BE2C (cell line): ENCODE measurements at regions not wholly inside any gene's neighbourhood (a gene's known extent, or its start where the extent isn't known, plus 50 kb on each side); places are given as distances from the start of the nearest gene placed in this dataset.

ENCODE experiments used
- DNase-seq: peaks from one replicate; pipeline ENCODE4 v3.0.0-alpha.2; 2020
- H3K27me3 ChIP-seq: fragments of 250-450 bp; sonication (Bioruptor Pico); 2 replicates; pipeline ENCODE4 v1.5.1; 2020; ENCODE audit warnings: mild to moderate bottlenecking
- H3K36me3 ChIP-seq: fragments of 250-450 bp; sonication (Bioruptor Pico); 2 replicates; pipeline ENCODE4 v1.5.1; 2020; ENCODE audit warnings: mild to moderate bottlenecking
- H3K4me1 ChIP-seq: fragments of 250-450 bp; sonication (Bioruptor Pico); 2 replicates; pipeline ENCODE4 v1.5.1; 2020
- H3K4me3 ChIP-seq: 2 replicates; pipeline ENCODE4 v1.5.1; 2011; ENCODE audit warnings: low read depth, low read length
- H3K9me3 ChIP-seq: fragments of 250-450 bp; sonication (Bioruptor Pico); 2 replicates; pipeline ENCODE4 v1.5.1; 2020
- CTCF ChIP-seq: IDR thresholded peaks from 2 replicates; pipeline ENCODE4 v1.5.1; 2012; ENCODE audit warnings: mild to moderate bottlenecking, low read depth, low read length

DNA sequence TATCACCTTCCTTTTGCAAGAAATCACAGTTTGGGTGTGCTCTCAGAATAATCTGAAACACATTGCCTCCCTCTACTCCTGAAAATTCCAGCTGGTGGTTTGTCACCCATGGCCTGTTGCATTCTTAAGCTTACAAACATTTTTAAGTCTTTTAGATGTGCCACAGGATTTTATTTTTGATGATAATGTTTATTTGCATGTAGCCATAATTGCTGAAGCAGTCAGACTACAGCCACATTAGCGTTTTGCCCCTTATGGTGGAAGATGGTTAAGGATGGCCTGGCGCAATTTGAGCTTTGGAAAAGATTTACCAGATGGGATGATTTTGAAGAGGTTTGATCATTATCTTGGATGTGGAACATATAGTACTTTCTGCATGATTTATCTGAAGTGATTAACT is 439.5 kb downstream of the MEIS1 start:
- Histone ChIP-seq H3K4me1 (no peaks in the 10 kb centered on the region), H3K9me3 (no peaks in the 10 kb centered on the region), H3K4me3 (no peak overlapping the region), H3K27me3 (no peaks in the 10 kb centered on the region), H3K36me3 (no peaks in the 10 kb centered on the region)
- DNase-seq: no peak
- no peak for TF ChIP-seq CTCF

GRCh38 chr2:66875941-66876462 is 441.1 kb downstream of the MEIS1 start:
- no peaks in the 10 kb centered on the region for H3K9me3 ChIP-seq
- TF ChIP-seq CTCF: no peak
- no peak overlapping the region for H3K4me3 ChIP-seq
- no peaks in the 10 kb centered on the region for H3K4me1 ChIP-seq
- H3K36me3 ChIP-seq: no peaks in the 10 kb centered on the region
- DNase-seq: no peak
- H3K27me3 ChIP-seq: no peaks in the 10 kb centered on the region

DNA sequence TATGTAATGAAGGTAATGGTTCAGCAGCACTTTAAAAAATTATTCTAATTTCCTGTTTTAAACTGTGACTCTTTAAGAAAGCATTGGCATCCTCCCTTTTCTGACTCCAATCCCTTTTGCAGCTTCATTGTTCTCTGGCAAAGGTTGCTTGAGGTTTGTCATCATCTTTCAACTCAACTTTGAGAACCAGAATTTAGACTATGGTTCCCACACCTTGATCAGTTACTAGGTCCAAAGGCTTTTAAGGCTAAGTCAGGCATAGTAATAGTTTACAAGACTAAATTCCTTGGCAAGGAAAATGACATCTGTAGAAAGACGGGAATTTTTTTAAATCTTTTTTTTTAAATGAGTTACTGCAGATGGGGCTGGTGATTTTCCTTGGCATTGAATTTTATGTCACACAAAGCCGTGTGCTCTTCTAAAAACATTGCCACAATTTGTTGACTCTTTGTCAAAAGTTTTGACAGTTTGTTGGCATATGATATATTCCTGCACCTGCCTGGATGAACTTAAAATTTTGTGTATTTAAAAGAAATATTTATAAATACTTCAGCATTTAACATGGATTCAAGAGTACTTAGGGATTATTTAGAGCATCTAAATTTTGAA is 451.0 kb downstream of the MEIS1 start:
- Histone ChIP-seq H3K9me3 (no peaks in the 10 kb centered on the region), H3K4me1 (no peaks in the 10 kb centered on the region), H3K36me3 (no peaks in the 10 kb centered on the region), H3K27me3 (no peaks in the 10 kb centered on the region), H3K4me3 (no peak overlapping the region)
- DNase-seq: no peak
- TF ChIP-seq CTCF: no peak

GRCh38 chr2:66888246-66888645 is 453.3 kb downstream of the MEIS1 start:
- no peak for TF ChIP-seq CTCF

DNA sequence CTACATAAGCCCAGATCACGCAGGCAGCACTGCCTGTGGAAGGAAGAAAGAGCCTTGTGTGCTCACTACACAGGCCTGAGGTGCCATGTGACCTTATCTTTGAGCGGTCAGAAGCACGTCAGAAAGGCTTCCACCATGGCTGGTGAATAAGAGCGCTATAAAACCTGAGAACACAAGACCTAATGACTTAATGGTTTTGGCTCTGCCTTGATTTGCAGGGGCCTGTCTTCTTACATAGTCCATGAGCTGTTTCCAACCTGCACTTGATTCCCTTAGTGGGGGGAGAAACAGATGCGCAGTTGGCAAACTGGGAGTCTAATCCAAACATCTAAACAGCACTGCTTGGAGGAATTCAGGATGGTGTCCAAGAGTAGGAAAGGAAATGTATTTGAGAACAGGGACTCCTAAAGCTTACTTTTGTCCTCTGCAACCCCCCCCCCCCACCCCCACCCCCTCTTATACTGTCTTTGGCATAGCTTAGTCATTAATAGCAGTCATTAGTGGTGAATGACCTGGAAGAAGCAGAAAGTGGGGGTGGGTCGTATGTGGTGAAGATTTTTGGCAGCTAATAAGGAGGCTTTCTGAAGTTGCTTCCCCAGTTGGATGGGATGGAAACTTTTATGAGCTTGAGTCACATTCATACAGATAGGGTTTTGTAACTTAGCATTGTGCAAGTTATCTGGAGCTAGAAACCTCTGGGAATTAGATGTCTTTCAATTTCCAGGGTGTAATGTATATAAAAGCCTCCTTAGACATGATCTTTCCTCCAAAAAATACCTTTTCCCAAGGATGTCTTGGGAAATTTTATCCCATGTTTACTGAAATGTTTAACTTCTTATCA is 454.1 kb downstream of the MEIS1 start:
- TF ChIP-seq CTCF: no peak
- DNase-seq: no peak
- Histone ChIP-seq H3K4me1 (no peaks in the 10 kb centered on the region), H3K4me3 (no peak overlapping the region), H3K9me3 (no peaks in the 10 kb centered on the region), H3K27me3 (no peaks in the 10 kb centered on the region), H3K36me3 (no peaks in the 10 kb centered on the region)

More at GRCh38 chr2:66888246-66888645, 453.3 kb downstream of the MEIS1 start:
- H3K27me3 ChIP-seq: no peaks in the 10 kb centered on the region
- H3K9me3 ChIP-seq: no peaks in the 10 kb centered on the region
- H3K4me3 ChIP-seq: no peak overlapping the region
- no peaks in the 10 kb centered on the region for H3K4me1 ChIP-seq
- DNase-seq: no peak
- no peaks in the 10 kb centered on the region for H3K36me3 ChIP-seq

GRCh38 chr2:66889632-66889882 is 454.6 kb downstream of the MEIS1 start:
- no peaks in the 10 kb centered on the region for H3K36me3 ChIP-seq
- no peak overlapping the region for H3K4me3 ChIP-seq
- no peak for DNase-seq
- H3K4me1 ChIP-seq: no peaks in the 10 kb centered on the region
- no peak for TF ChIP-seq CTCF
- H3K27me3 ChIP-seq: no peaks in the 10 kb centered on the region
- no peaks in the 10 kb centered on the region for H3K9me3 ChIP-seq
